NCI-H748 (cell line): ENCODE measurements at regions not wholly inside any gene's neighbourhood (a gene's known extent, or its start where the extent isn't known, plus 50 kb on each side); places are given as distances from the start of the nearest gene placed in this dataset.
A peak's percentile ranks its signal among the peaks of the same experiment; 100 is the strongest.

ENCODE experiments used
- DNase-seq: peaks from one replicate; lab custom pipeline; 2025; ENCODE audit not compliant: unreplicated experiment; lab: John Stamatoyannopoulos, UW

- DNase-seq = no peak
These were observed 343.7 kb downstream of the SPRY2 start for GRCh38 chr13:79997244-79997643.

DNA sequence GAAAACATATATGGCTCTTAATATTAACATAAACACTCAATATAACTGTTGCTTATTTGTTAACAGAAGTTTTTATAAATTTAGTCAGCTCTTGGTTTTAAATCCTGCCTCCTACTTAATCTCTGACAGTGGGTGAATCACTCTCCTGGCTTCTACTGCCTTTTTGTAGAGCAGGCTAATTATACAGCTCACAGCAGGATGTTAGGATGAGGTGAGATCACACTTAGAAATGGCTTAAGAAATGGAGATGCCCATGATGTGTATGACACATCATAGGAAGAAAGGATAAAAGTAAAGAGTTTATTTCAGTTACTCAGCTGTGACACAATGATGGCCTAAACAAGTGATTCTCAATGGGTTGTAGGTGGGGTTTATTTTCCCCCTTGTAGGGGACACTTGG, 345.6 kb downstream of the SPRY2 start:
- peak; percentile 4 for DNase-seq

GRCh38 chr13:79992111-79992510, 348.8 kb downstream of the SPRY2 start:
- DNase-seq = no peak

GRCh38 chr13:79990048-79990447, 350.9 kb downstream of the SPRY2 start:
- DNase-seq = no peak

GRCh38 chr13:79989217-79989661, 351.7 kb downstream of the SPRY2 start:
- DNase-seq = no peak

- DNase-seq = no peak
These were observed 352.4 kb downstream of the SPRY2 start for GRCh38 chr13:79988573-79988972.

GRCh38 chr13:79987761-79988160, 353.2 kb downstream of the SPRY2 start:
- no peak for DNase-seq

DNA sequence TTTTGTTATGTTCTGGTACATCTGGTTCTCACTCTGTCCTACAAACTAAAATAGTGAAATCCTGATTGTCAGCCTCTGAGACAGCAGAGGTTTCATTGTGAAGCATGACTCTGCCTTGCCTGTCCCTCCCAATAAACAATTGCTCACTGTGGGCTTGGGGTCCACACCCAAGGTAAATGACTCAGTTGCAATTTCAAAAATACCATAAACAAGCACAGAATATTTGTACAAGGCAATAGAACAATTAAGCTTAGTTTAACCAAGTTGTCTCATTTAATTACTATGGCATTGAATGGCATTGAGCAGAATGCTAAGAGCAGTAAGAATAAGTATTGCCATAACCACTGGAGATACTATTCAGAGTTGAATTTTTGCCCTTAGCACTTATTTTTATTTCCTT, 353.6 kb downstream of the SPRY2 start:
- peak; percentile 79 for DNase-seq

- no peak for DNase-seq
These were observed 354.0 kb downstream of the SPRY2 start for GRCh38 chr13:79986890-79987289.

- peak; percentile 89 for DNase-seq
These were observed 365.8 kb downstream of the SPRY2 start for GRCh38 chr13:79974935-79975650.

- peak; percentile 39 for DNase-seq
These were observed 367.4 kb downstream of the SPRY2 start for GRCh38 chr13:79973533-79973963.

- no peak for DNase-seq
These were observed 368.8 kb downstream of the SPRY2 start for GRCh38 chr13:79972066-79972569.

DNA sequence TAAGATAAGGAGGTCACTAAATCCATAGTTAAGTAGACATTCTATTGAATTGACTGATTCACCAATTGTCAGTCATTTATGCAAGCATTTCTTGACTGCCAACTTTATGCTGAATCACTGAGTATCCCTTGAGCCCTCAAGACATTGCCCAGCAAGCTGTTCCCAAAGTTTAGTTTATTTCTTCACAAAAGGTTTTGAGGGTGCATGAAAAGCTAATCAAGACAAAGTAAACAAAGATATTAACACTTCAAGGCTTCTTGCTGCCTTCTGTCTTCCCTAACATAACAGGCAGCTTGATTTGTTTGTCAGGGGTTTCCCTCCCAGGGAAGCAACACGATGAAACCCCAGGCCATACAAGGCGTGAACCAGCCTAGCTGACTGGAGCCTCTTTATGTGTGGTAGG, 374.4 kb downstream of the SPRY2 start:
- DNase-seq = no peak

DNA sequence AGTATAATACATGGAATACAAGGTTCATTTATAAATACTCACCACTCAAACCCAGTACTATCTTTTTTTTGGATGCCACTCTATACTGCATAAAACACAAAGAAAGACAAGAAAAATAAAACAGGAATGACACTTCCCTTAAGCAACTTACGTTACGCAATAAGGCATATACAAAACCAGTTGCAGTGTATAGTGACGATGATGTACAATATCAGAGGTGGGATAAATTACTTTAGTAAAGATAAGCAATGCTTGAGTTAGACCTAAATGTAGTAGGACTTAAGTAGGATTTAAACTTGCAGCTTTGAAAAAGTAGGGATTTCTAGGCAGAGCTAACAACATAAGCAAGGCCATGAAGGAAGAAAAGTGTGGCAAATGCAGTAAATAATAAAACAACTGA, 374.9 kb downstream of the SPRY2 start:
- DNase-seq = no peak

DNA sequence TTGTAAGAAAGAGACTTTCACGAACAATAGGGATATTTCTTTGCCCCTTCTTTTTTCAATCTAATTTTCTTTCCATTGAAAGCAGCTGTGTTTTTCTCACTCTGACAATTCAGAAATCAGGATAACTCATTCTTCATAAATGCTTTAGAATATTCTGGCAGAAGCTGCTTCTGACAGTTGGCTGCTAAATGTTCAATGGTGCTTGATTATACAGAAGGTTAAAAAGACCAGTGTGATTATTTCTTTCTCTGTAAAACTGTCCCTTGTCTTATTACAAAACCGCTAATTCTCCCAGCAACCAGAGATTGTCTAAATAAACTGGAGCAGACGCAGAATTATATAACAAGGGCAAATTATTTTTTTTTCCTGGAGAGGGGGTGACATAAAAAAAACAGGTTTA, 394.4 kb downstream of the SPRY2 start:
- DNase-seq = no peak

GRCh38 chr13:79943346-79944023, 397.4 kb downstream of the SPRY2 start:
- DNase-seq = no peak

DNA sequence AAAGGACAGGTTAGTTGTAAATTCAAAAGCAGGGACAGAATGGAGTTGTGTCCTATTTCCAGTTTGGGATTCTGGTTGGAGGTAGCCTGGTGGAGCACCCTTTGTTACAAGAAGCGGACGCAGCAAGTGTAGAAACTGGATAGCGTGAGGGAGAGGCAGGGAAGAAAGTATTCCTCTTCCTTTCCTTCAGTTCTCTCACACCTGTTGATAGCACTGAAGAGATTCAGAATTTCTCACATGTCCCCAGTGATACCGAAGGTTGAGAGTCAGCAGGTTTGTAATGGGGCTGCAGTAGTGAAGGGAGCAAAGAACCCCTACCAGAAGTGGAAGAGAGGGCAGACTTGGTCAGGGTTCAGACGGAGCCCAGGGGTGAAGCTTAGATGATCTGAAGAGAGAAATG, 399.2 kb downstream of the SPRY2 start:
- DNase-seq = no peak

GRCh38 chr13:79939689-79940088, 401.2 kb downstream of the SPRY2 start:
- DNase-seq = no peak

DNA sequence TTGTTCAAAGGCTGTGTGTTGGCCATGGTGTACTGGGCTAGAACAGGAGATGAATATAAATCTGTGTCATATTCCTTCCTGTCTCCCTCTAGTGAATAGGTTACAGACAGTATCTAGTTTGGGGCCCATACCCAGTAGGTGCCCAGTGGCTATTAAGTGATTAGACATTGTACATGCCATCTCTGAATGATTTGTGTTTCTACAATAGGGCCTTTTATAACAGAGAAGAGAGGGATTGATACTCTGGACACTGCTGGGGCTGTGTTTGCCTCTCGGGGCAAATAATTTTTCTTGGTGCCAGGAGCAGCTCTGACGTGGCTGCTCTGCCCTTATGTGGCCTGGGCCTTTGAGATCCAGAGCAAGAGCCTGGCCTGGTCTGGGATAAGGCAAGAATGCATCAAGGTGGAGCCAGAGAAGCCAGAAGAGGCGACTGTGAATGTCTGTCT, 403.1 kb downstream of the SPRY2 start:
- DNase-seq = no peak

- no peak for DNase-seq
These were observed 403.6 kb downstream of the SPRY2 start for GRCh38 chr13:79937311-79937710.

DNA sequence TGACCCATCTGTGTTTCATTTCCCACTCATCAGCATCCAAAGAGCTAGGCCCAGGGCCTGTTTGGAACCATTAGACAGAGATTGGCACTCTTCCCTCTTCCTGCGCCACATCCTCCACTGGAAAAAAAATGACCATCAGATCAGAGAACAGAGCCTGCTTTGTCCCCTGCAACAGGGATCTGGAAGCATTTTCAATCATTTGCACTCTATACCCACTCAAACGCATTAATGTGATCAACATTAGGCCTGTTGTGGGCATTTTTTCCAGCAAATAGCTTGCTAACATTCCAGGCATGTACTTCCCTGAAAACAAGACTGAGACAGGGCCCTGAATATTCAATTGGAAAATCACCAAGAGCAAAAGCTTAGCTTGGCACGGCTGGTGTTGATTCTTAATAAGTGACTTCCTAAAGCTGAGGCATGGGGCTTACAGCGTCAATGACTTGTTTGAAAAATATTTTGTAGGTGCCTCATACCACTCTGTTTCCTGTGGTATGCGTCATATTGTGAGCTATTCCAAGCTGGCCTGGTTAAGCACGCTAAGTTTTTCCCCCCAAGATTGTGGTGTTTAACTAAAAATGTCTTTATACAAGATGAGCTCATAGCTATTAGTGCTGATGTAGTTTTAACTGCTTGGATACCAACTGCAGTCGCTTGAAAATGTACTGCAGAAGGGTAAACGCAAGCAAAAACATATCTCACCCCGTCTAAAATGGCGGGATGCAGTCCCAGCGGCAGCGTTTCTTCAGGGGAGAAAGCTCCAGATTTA, 404.4 kb downstream of the SPRY2 start:
- no peak for DNase-seq

GRCh38 chr13:79935121-79935520, 405.8 kb downstream of the SPRY2 start:
- no peak for DNase-seq
